ENCODE measurements at regions not wholly inside any gene's neighbourhood (a gene's known extent, or its start where the extent isn't known, plus 50 kb on each side); places are given as distances from the start of the nearest gene placed in this dataset.
"Not testable (repeated sequence)": the region's sequence is repeated elsewhere in the genome, so short reads cannot be mapped to it uniquely, and the experiment has no call there.

- DNase-seq (ENCODE audit: low spot score), result no peak
Observed at GRCh38 chr2:138066139-138066806, 102.0 kb downstream of the HNMT start.

DNA sequence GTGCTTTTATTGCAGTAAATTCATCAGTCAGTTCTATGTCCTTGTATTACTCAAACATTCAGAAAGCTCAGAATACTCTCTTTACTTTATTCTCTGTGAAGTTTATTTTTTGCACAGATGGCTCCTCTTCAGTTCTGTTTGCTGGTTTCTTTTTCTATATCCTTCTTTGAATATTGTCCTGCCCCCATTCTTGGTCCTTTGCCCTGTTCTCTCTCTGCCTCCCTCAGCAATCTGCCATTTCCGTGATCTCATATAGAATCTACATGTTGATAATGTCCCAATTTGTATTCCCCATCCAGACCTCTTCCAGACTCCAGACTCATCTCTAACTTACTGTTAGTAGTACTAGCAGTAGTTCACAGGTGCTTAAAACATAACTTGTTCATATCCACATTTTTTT is 102.6 kb downstream of the HNMT start:
- no peak for DNase-seq (ENCODE audit: low spot score)

DNA sequence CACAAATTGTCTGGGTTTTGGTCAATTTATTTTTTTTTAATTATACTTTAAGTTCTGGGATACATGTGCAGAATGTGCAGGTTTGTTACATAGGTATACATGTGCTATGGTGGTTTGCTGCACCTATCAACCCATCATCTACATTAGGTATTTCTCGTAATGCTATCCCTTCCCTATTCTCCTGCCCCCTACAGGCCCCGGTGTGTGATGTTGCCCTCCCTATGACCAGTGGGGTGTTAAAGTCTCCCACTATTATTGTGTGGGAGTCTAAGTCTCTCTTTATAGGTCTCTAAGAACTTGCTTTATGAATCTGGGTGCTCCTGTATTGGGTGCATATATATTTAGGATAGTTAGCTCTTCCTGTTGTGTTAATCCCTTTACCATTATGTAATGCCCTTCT is 104.4 kb downstream of the HNMT start:
- DNase-seq (ENCODE audit: low spot score), result not testable (repeated sequence)

DNA sequence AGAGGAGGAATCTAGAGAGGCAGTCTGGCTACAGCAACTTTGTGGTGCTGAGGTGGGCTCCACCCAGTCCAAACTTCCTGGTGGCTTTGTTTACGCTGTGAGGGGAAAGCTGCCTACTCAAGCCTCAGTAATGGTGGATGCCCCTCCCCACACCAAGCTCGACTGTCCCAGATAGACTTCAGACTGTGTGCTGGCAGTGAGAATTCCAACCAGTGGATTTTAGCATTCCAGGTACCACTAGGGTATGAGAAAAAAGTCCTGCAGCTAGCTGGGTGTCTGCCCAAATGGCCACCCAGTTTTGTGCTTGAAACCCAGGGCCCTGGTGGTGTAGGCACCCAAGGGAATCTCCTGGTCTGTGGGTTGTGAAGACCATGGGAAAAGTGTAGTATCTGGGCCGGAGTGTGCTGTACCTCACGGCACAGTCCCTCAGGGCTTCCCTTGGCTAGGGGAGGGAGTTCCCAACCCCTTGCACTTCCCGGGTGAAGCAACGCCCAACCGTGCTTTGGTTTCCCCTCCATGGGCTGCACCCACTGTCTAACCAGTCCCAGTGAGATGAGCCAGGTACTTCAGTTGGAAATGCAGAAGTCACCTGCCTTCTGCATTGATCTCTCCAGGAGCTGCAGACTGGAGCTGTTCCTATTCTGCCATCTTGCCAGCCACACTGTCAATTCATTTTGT is 106.9 kb downstream of the HNMT start:
- not testable (repeated sequence) for DNase-seq (ENCODE audit: low spot score)

DNA sequence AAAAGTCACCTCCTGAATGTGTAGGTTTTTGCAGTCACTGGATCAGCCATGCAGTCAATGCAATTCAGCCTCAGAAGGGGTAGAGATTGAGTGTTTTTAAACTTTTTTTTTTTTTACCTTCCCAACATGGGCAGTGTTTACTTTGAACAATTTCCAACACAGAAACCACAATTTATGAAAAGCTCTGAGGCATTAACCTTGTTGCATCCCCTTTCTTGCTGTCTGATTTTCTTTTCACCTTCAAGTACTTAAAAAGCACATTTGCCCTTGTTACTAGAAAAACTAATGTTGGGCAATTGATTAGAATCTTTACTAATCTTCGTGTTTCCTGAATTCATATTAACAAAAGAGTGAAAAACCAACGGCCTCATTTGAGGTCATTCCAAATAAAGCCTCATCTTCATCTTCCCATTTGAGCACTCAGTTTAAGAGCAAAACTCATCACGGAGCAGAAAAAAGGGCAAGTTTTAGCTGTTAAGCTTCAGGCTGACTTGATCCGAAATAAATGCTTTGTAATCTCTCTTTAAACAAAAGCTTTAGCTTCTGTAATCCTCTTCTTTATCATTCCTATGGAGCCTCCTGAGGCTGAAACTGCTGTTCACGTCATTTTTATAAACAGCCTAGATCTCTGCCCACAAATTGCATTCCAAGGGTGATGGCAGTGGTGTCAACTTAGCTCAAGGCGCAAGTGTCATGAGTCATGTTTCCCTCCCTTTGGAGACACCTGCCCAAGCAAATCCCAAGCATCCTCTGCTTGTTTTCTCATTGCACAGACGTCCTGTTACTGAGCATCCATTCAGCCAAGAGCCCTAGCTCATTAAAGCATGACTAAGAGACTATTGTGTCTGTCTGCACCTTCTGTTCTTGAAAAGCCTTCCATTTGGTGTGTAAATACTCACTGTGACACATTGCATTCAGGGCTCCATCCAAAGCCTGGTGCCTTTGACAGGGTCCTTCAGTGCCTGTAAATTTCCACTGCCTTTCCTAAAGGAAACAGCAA is 107.7 kb downstream of the HNMT start:
- no peak for DNase-seq (ENCODE audit: low spot score)

DNA sequence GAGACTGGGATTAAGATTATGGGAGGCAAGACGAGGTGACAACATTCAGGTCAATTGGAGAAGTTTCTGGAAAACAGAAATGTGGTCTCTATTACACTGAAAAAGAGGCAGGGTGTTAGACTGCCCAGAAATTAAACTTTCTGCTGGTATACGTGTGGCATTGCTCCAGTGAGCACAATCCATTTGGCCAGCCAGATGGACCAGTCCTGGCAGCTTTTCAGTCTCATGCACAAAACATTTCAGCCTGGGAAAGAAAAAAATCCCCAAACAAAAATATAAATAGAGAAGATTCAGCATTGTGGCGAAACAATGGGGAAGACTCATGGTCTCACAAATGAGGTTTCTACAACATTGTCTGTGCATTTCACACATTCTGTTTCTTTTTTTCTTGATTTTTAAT is 113.9 kb downstream of the HNMT start:
- DNase-seq (ENCODE audit: low spot score), result no peak

- DNase-seq (ENCODE audit: low spot score), result no peak
Observed at GRCh38 chr2:138079976-138080375, 115.7 kb downstream of the HNMT start.

DNA sequence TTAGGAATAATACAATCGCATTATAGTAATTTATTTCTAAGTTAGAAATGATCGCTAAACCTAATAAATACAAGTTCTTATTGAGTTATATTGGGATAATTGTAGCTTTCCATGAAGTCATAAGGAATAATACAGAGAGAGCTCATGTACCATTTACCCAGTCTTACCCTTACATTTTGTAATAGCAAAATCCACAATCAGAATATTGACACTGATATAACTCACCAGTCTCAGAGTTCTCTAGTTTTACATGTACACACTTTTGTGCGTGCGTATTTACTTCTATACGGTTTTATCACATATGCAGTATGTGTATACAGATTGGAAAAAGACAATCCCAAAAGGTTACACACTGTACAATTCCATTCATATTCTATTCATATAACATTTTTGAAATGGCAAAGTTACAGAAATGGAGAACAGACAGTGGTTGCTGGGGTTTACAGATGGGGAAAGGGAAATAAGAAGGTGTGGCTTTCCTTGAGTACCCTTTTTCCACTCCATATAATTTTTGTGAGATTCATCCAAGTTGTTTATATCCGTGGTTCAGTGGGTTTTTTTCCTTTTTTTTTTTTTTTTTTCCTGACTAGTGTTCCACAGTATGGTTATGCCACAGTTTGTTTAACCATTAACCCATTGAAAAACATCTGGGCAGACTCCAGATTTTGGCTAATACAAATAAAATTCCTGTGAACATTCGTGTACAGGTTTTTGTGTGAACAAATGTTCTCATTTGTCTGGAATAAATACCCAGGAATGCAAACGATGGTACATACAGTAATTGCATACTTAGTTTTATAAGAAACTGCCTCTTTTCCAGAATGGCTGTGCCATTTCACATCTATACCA is 117.2 kb downstream of the HNMT start:
- DNase-seq (ENCODE audit: low spot score), result no peak

DNA sequence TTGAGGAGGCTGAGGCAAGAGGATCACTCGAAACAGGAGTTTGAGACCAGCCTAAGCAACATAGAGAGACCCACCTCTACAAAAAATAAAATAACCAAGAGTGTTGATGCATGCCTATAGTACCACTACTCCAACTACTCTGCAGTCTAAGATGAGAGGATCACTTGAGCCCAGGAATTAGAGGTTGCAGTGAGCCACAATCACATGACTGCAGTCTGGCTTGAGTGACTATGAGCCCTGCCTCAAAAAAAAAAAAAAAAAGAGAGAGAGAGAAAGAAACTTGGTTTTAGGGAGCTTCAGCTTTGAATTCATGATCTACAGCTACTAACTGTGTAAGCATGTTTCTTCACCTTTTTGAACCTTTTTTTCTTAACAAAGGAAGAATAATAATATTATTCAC is 119.9 kb downstream of the HNMT start:
- no peak for DNase-seq (ENCODE audit: low spot score)

- DNase-seq (ENCODE audit: low spot score), result not testable (repeated sequence)
Observed at GRCh38 chr2:138085441-138085840, 121.2 kb downstream of the HNMT start.

GRCh38 chr2:138086576-138086975 is 122.3 kb downstream of the HNMT start:
- no peak for DNase-seq (ENCODE audit: low spot score)

GRCh38 chr2:138087751-138088593 is 123.7 kb downstream of the HNMT start:
- DNase-seq (ENCODE audit: low spot score), result no peak

GRCh38 chr2:138090330-138090729 is 126.1 kb downstream of the HNMT start:
- DNase-seq (ENCODE audit: low spot score), result peak; percentile 65

DNA sequence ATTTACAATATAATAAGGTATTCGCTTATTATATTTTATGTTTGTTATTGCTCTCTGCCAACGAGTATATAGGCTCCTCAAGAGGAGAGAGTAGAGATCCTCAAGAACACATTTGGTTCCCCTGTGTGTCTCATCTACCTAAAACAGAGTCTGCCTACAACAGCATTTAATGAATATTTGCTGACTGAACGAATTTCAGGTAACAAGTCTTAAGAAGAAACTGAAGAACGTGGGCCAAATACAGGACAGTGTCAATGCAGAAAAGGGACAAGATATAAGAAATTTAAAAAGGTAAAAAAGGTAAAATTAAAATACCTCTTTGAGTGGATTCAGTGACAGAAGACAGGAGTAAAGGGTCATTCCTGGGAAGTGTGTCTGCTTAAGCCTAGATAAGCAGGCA is 129.2 kb downstream of the HNMT start:
- no peak for DNase-seq (ENCODE audit: low spot score)

- DNase-seq (ENCODE audit: low spot score), result no peak
Observed at GRCh38 chr2:138094031-138094430, 129.8 kb downstream of the HNMT start.

DNA sequence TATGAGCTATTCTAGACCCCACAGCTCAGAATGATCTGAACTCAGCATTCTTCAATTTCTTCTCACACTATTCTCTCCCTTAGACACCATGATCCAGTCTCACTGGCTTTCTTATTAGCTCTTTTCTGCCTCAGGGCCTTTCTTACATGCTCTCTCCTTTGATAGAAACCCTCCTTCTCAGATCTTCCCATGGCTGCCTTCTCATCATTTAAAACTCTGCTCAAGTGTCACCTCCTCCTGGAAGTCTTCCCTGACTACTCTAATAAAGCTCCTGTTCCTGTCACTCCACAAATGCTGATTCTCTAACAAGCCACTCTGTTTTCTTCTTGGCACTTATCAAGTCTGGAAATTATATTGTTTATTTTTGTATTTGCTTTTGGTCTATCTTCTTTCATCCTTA is 131.1 kb downstream of the HNMT start:
- DNase-seq (ENCODE audit: low spot score), result no peak

DNA sequence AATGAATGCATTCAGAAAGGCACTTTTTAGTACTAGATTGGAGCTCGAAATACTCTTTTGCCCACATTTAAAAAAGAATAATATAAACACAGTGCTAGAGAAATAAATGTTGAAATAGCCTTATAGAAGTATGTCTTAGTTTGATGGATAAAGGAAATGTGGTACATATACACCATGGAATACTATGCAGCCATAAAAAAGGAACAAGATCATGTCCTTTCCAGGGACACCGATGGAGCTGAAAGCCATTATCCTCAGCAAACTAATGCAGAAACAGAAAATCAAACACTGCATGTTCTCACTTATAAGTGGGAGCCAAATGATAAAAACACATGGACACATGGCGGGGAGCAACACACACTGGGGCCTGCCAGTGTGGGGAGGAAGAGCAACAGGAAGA is 135.0 kb downstream of the HNMT start:
- not testable (repeated sequence) for DNase-seq (ENCODE audit: low spot score)

- no peak for DNase-seq (ENCODE audit: low spot score)
Observed at GRCh38 chr2:138101718-138102117, 137.4 kb downstream of the HNMT start.

DNA sequence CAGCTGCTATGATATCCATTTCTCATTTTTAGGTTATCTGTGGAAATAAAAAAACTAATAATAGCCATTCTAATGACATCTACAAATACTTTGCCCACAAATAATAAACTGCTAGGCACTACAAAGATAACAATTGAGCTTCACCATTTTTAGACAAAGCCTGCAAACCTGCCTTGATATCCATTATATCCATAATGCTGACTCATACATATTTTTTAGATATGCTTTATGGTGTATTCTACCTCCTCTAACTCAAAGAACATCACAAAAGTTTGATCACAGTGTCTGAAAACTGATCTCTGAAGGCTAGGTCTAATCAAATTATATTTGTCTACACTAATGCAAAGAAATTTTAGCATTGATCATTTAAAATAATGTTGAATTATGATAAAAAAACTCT is 138.4 kb downstream of the HNMT start:
- no peak for DNase-seq (ENCODE audit: low spot score)

- no peak for DNase-seq (ENCODE audit: low spot score)
Observed at GRCh38 chr2:138103156-138103555, 138.9 kb downstream of the HNMT start.

GRCh38 chr2:138104071-138104470 is 139.8 kb downstream of the HNMT start:
- DNase-seq (ENCODE audit: low spot score), result no peak

Data from AG20443 (cell line).